ENCODE measurements at regions not wholly inside any gene's neighbourhood (a gene's known extent, or its start where the extent isn't known, plus 50 kb on each side); places are given as distances from the start of the nearest gene placed in this dataset.

DNA sequence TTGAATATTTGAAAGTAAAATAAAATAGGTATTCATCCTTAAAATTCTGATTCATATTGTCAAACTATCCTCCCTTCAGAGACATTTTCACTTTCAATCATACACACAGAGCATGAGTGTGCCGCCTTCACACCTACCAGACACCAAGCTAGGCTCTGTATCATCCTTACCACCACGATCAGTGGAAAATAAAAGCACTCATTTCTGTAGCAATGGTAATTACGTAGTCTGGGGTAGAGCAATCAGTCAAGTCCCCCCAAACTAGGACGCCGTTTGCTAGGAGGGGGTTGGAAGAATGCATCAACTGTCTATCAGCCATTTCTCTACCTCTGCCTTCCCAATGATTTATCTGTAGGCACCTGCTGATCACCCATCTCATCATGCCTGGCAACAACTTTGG lies 84.6 kb upstream of the GRIN2A start:
- H3K9me3 ChIP-seq (ENCODE audit: control insufficient read depth in 1 of 2, insufficient read depth in 1 of 2, low read depth in 1 of 2, low read length in 2 of 2) = no peaks in the 10 kb centered on the region
- H2AFZ ChIP-seq (ENCODE audit: low read depth, low read length, poor library complexity, severe bottlenecking) = no peak overlapping the region
- H3K36me3 ChIP-seq (ENCODE audit: control insufficient read depth in 1 of 2, insufficient read depth in 2 of 2, low read length in 2 of 2) = no peaks in the 10 kb centered on the region
- H3K4me1 ChIP-seq (ENCODE audit: control insufficient read depth in 1 of 2, insufficient read depth in 2 of 2, low read length in 2 of 2) = no peaks in the 10 kb centered on the region
- CTCF ChIA-PET = no interaction called here
- no peak for DNase-seq (ENCODE audit: low read depth, low spot score)
- H3K4me3 ChIP-seq (replicated peaks in 1 of 2; ENCODE audit: low read depth in 1 of 2, low read length in 2 of 2) = no peak overlapping the region
- RAD21 ChIA-PET (ENCODE audit: low non-redundant PET in 1 of 2, low total read pairs in 2 of 2, uncharacterized antibody in 2 of 2, unreplicated experiment in 2 of 2) = no interaction called here
- intact Hi-C loops (cut with micrococcal nuclease) = no loop called here
- no peaks in the 10 kb centered on the region for H3K27me3 ChIP-seq (ENCODE audit: insufficient read depth, low read length)
- no peaks in the 10 kb centered on the region for H4K20me1 ChIP-seq (ENCODE audit: insufficient read depth)
- no peak overlapping the region for H3K9ac ChIP-seq (ENCODE audit: low read length)
- POLR2A ChIA-PET = no interaction called here
- H3K27ac ChIP-seq (ENCODE audit: low read depth, low read length) = no peak overlapping the region
- no peaks in the 10 kb centered on the region for H3K79me2 ChIP-seq (ENCODE audit: insufficient read depth, low read length)
- TF ChIP-seq POLR2AphosphoS5 (IDR thresholded peaks at IDR 0.05; ENCODE audit: low read depth, low read length) (no peak), SRF (IDR thresholded peaks at IDR 0.05; ENCODE audit: low read depth) (no peak), SP1 (IDR thresholded peaks at IDR 0.05; ENCODE audit: low read depth) (no peak), ZFX (IDR thresholded peaks at IDR 0.05) (no peak), YY1 (IDR thresholded peaks at IDR 0.05; ENCODE audit: extremely low read depth, insufficient replicate concordance, low read depth, low read length) (no peak), TCF7L2 (IDR thresholded peaks at IDR 0.05; ENCODE audit: borderline replicate concordance, extremely low read depth, insufficient read depth, insufficient read length) (no peak), EZH2phosphoT487 (IDR thresholded peaks at IDR 0.05; ENCODE audit: borderline replicate concordance) (no peak), EGR1 (IDR thresholded peaks at IDR 0.05; ENCODE audit: low read depth) (no peak), JUND (IDR thresholded peaks at IDR 0.05) (no peak), FOSL1 (IDR thresholded peaks at IDR 0.05; ENCODE audit: low read depth) (no peak), RAD21 (IDR thresholded peaks at IDR 0.05; ENCODE audit: low read depth) (no peak), ZNF274 (IDR thresholded peaks at IDR 0.05; ENCODE audit: low read depth, low read length) (no peak), POLR2A (IDR thresholded peaks at IDR 0.05; ENCODE audit: borderline replicate concordance, extremely low read depth, insufficient read depth, insufficient read length) (no peak), EZH2 (IDR thresholded peaks at IDR 0.05) (no peak)
- TF ChIP-seq, protein P1, sequence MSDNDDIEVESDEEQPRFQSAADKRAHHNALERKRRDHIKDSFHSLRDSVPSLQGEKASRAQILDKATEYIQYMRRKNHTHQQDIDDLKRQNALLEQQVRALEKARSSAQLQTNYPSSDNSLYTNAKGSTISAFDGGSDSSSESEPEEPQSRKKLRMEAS (IDR thresholded peaks at IDR 0.05) = no peak
- TF ChIP-seq, protein P2, sequence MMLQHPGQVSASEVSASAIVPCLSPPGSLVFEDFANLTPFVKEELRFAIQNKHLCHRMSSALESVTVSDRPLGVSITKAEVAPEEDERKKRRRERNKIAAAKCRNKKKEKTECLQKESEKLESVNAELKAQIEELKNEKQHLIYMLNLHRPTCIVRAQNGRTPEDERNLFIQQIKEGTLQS (IDR thresholded peaks at IDR 0.05) = no peak
- TF ChIP-seq, protein P3, sequence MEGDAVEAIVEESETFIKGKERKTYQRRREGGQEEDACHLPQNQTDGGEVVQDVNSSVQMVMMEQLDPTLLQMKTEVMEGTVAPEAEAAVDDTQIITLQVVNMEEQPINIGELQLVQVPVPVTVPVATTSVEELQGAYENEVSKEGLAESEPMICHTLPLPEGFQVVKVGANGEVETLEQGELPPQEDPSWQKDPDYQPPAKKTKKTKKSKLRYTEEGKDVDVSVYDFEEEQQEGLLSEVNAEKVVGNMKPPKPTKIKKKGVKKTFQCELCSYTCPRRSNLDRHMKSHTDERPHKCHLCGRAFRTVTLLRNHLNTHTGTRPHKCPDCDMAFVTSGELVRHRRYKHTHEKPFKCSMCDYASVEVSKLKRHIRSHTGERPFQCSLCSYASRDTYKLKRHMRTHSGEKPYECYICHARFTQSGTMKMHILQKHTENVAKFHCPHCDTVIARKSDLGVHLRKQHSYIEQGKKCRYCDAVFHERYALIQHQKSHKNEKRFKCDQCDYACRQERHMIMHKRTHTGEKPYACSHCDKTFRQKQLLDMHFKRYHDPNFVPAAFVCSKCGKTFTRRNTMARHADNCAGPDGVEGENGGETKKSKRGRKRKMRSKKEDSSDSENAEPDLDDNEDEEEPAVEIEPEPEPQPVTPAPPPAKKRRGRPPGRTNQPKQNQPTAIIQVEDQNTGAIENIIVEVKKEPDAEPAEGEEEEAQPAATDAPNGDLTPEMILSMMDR (IDR thresholded peaks at IDR 0.05 in 2 of 3, conservative IDR thresholded peaks at IDR 0.05 in 1 of 3; ENCODE audit: borderline replicate concordance in 1 of 3, insufficient read depth in 1 of 3, low read depth in 2 of 3, low read length in 2 of 3) = no peak
- TF ChIP-seq, protein P4, sequence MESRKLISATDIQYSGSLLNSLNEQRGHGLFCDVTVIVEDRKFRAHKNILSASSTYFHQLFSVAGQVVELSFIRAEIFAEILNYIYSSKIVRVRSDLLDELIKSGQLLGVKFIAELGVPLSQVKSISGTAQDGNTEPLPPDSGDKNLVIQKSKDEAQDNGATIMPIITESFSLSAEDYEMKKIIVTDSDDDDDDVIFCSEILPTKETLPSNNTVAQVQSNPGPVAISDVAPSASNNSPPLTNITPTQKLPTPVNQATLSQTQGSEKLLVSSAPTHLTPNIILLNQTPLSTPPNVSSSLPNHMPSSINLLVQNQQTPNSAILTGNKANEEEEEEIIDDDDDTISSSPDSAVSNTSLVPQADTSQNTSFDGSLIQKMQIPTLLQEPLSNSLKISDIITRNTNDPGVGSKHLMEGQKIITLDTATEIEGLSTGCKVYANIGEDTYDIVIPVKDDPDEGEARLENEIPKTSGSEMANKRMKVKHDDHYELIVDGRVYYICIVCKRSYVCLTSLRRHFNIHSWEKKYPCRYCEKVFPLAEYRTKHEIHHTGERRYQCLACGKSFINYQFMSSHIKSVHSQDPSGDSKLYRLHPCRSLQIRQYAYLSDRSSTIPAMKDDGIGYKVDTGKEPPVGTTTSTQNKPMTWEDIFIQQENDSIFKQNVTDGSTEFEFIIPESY (IDR thresholded peaks at IDR 0.05; ENCODE audit: extremely low read depth, insufficient replicate concordance, low read length) = no peak
- H3K9me2 ChIP-seq (ENCODE audit: insufficient read depth) = no peaks in the 10 kb centered on the region
- no peak for ATAC-seq
- H3K4me2 ChIP-seq (ENCODE audit: low read length) = no peak overlapping the region
- no TSS peak for BruUV-seq (replicated peaks)
